Glutamatergic neuron (in vitro differentiated cells): ENCODE measurements at regions not wholly inside any gene's neighbourhood (a gene's known extent, or its start where the extent isn't known, plus 50 kb on each side); places are given as distances from the start of the nearest gene placed in this dataset.

Source experiments
- DNase-seq: peaks from one replicate; pipeline ENCODE4 v3.0.0; 2022
- H3K27ac Mint-ChIP-seq: one replicate; pipeline ENCODE4 v1.8.0; 2020; ENCODE audit warnings: mild to moderate bottlenecking, mixed read lengths, inconsistent platforms; ENCODE audit not compliant: unreplicated experiment
- H3K27me3 Mint-ChIP-seq: one replicate; pipeline ENCODE4 v1.8.0; 2020; ENCODE audit warnings: mild to moderate bottlenecking, moderate library complexity, mixed read lengths, inconsistent platforms; ENCODE audit not compliant: unreplicated experiment
- H3K36me3 Mint-ChIP-seq: one replicate; pipeline ENCODE4 v1.8.0; 2020; ENCODE audit warnings: mild to moderate bottlenecking, mixed read lengths, inconsistent platforms; ENCODE audit not compliant: unreplicated experiment
- H3K4me1 Mint-ChIP-seq: one replicate; pipeline ENCODE4 v1.8.0; 2020; ENCODE audit warnings: mild to moderate bottlenecking, low read depth, mixed read lengths, inconsistent platforms; ENCODE audit not compliant: unreplicated experiment
- H3K4me3 Mint-ChIP-seq: one replicate; pipeline ENCODE4 v1.8.0; 2020; ENCODE audit warnings: mild to moderate bottlenecking, mixed read lengths, inconsistent platforms; ENCODE audit not compliant: unreplicated experiment
- H3K9me3 Mint-ChIP-seq: one replicate; pipeline ENCODE4 v1.8.0; 2020; ENCODE audit warnings: mild to moderate bottlenecking, moderate library complexity, mixed read lengths, inconsistent platforms; ENCODE audit not compliant: unreplicated experiment
- CTCF ChIP-seq: fragments of 200-600 bp; sonication (generic); IDR thresholded peaks from one replicate; pipeline ENCODE4 v1.5.0; 2021; ENCODE audit not compliant: partially characterized antibody, unreplicated experiment

- H3K9me3 Mint-ChIP-seq = no peaks in the 10 kb centered on the region
- H3K4me1 Mint-ChIP-seq = peaks cover 7% of the 10 kb centered on the region
- H3K27ac Mint-ChIP-seq = no peak overlapping the region
- no peak for DNase-seq
- H3K36me3 Mint-ChIP-seq = no peaks in the 10 kb centered on the region
- no peaks in the 10 kb centered on the region for H3K27me3 Mint-ChIP-seq
- TF ChIP-seq CTCF = no peak
- no peak overlapping the region for H3K4me3 Mint-ChIP-seq
These were observed 197.7 kb downstream of the AASDHPPT start for GRCh38 chr11:106275151-106275550.

GRCh38 chr11:106276126-106276525, 198.7 kb downstream of the AASDHPPT start:
- TF ChIP-seq CTCF = no peak
- H3K36me3 Mint-ChIP-seq = no peaks in the 10 kb centered on the region

GRCh38 chr11:106276859-106277436, 199.5 kb downstream of the AASDHPPT start:
- Mint-ChIP-seq H3K9me3 (no peaks in the 10 kb centered on the region), H3K27ac (no peak overlapping the region), H3K4me3 (no peak overlapping the region), H3K36me3 (no peaks in the 10 kb centered on the region), H3K4me1 (peaks cover 8% of the 10 kb centered on the region), H3K27me3 (no peaks in the 10 kb centered on the region)
- TF ChIP-seq CTCF = no peak
- no peak for DNase-seq

More at GRCh38 chr11:106276126-106276525, 198.7 kb downstream of the AASDHPPT start:
- no peak for DNase-seq
- Mint-ChIP-seq H3K9me3 (no peaks in the 10 kb centered on the region), H3K27ac (no peak overlapping the region), H3K4me1 (peaks cover 8% of the 10 kb centered on the region), H3K4me3 (no peak overlapping the region), H3K27me3 (no peaks in the 10 kb centered on the region)

GRCh38 chr11:106277484-106277883, 200.0 kb downstream of the AASDHPPT start:
- H3K36me3 Mint-ChIP-seq = no peaks in the 10 kb centered on the region

GRCh38 chr11:106278391-106278790, 200.9 kb downstream of the AASDHPPT start:
- Mint-ChIP-seq H3K27ac (no peak overlapping the region), H3K9me3 (no peaks in the 10 kb centered on the region), H3K4me1 (peaks cover 8% of the 10 kb centered on the region), H3K36me3 (no peaks in the 10 kb centered on the region), H3K27me3 (peaks cover 2% of the 10 kb centered on the region), H3K4me3 (no peak overlapping the region)
- no peak for TF ChIP-seq CTCF
- no peak for DNase-seq

More at GRCh38 chr11:106277484-106277883, 200.0 kb downstream of the AASDHPPT start:
- TF ChIP-seq CTCF = no peak
- DNase-seq = no peak
- H3K27ac Mint-ChIP-seq = no peak overlapping the region
- peaks cover 8% of the 10 kb centered on the region for H3K4me1 Mint-ChIP-seq
- H3K27me3 Mint-ChIP-seq = peaks cover under 1% of the 10 kb centered on the region
- no peaks in the 10 kb centered on the region for H3K9me3 Mint-ChIP-seq
- H3K4me3 Mint-ChIP-seq = no peak overlapping the region
